OCI-LY3 (cell line): ENCODE measurements at regions not wholly inside any gene's neighbourhood (a gene's known extent, or its start where the extent isn't known, plus 50 kb on each side); places are given as distances from the start of the nearest gene placed in this dataset.

Experiments used
- EZH2phosphoT487 ChIP-seq: fragments of 200-600 bp; shearing (Covaris generic); IDR thresholded peaks from 2 replicates; pipeline ENCODE4 v1.6.1; 2018; ENCODE audit warnings: antibody characterized with exemption, mixed run types, low read depth
- TF ChIP-seq, protein P1 (sequence below): fragments of 200-600, 300-600 bp; sonication (generic); IDR thresholded peaks from 2 replicates; pipeline ENCODE4 v1.5.1; 2014; ENCODE audit warnings: antibody characterized with exemption, low read length, low read depth

DNA sequence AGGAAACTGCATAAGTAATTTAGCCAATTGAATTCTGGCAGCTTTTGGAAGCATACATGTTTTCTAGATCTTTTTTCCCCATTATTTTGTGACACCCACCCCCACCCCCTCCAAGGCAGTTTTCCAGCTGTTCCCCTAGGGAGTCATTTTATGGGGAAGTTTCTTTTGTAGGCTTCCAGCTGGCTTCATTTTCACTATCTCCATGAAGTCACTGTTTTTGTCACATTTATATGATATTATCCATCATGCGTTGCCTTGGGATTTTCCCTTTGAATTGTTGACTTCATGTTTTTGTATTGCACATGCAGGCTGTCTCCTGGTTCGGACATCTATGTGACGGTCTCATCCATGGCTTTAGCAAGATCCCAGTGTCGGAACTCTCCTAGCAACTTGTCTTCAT is 233.6 kb upstream of the RGS6 start:
- TF ChIP-seq, protein P1, sequence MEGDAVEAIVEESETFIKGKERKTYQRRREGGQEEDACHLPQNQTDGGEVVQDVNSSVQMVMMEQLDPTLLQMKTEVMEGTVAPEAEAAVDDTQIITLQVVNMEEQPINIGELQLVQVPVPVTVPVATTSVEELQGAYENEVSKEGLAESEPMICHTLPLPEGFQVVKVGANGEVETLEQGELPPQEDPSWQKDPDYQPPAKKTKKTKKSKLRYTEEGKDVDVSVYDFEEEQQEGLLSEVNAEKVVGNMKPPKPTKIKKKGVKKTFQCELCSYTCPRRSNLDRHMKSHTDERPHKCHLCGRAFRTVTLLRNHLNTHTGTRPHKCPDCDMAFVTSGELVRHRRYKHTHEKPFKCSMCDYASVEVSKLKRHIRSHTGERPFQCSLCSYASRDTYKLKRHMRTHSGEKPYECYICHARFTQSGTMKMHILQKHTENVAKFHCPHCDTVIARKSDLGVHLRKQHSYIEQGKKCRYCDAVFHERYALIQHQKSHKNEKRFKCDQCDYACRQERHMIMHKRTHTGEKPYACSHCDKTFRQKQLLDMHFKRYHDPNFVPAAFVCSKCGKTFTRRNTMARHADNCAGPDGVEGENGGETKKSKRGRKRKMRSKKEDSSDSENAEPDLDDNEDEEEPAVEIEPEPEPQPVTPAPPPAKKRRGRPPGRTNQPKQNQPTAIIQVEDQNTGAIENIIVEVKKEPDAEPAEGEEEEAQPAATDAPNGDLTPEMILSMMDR = no peak
- no peak for TF ChIP-seq EZH2phosphoT487
